MM.1S (cell line): ENCODE measurements at regions not wholly inside any gene's neighbourhood (a gene's known extent, or its start where the extent isn't known, plus 50 kb on each side); places are given as distances from the start of the nearest gene placed in this dataset.

ENCODE experiments used
- DNase-seq: peaks from one replicate; pipeline ENCODE4 v3.0.0-alpha.2; 2015
- H2AFZ ChIP-seq: fragments of 300-600 bp; sonication (generic); 2 replicates; pipeline ENCODE4 v1.6.0; 2016; ENCODE audit warnings: antibody characterized with exemption, low read length
- H3F3A ChIP-seq: fragments of 300-600 bp; sonication (generic); 2 replicates; pipeline ENCODE4 v1.6.1; 2016; ENCODE audit warnings: mild to moderate bottlenecking, antibody characterized with exemption, low read length, moderate library complexity, mixed read lengths; ENCODE audit not compliant: insufficient read depth
- H3K27ac ChIP-seq: fragments of 300-600 bp; sonication (generic); 2 replicates; pipeline ENCODE4 v1.5.1; 2016; ENCODE audit warnings: mild to moderate bottlenecking, low read length
- H3K27me3 ChIP-seq: fragments of 300-600 bp; sonication (generic); replicated peaks from 2 replicates; pipeline ENCODE4 v1.6.0; 2016; ENCODE audit warnings: low read length; ENCODE audit not compliant: insufficient read depth
- H3K36me3 ChIP-seq: fragments of 300-600 bp; sonication (generic); replicated peaks from 2 replicates; pipeline ENCODE4 v1.6.1; 2016; ENCODE audit warnings: mild to moderate bottlenecking, low read length, mixed read lengths; ENCODE audit not compliant: insufficient read depth
- H3K4me1 ChIP-seq: fragments of 300-600 bp; sonication (generic); 2 replicates; pipeline ENCODE4 v1.6.1; 2016; ENCODE audit warnings: low read length, mixed read lengths
- H3K4me2 ChIP-seq: fragments of 300-600 bp; sonication (generic); 2 replicates; pipeline ENCODE4 v1.6.0; 2016; ENCODE audit warnings: low read depth, low read length
- H3K4me3 ChIP-seq: fragments of 300-600 bp; sonication (generic); 2 replicates; pipeline ENCODE4 v1.5.1; 2016; ENCODE audit warnings: low read length, mixed read lengths
- H3K79me2 ChIP-seq: fragments of 300-600 bp; sonication (generic); 2 replicates; pipeline ENCODE4 v1.6.1; 2016; ENCODE audit warnings: mixed run types, low read length, mixed read lengths
- H3K9ac ChIP-seq: fragments of 300-600 bp; sonication (generic); 2 replicates; pipeline ENCODE4 v1.6.1; 2016; ENCODE audit warnings: low read length, mixed read lengths
- H3K9me2 ChIP-seq: fragments of 300-600 bp; sonication (generic); replicated peaks from 2 replicates; pipeline ENCODE4 v1.6.1; 2016; ENCODE audit warnings: mild to moderate bottlenecking, low read length, mixed read lengths; ENCODE audit not compliant: insufficient read depth
- H3K9me3 ChIP-seq: fragments of 300-600 bp; sonication (generic); replicated peaks from 2 replicates; pipeline ENCODE4 v1.6.1; 2016; ENCODE audit warnings: mild to moderate bottlenecking, low read length, mixed read lengths; ENCODE audit not compliant: insufficient read depth
- H4K20me1 ChIP-seq: fragments of 300-600 bp; sonication (generic); 2 replicates; pipeline ENCODE4 v1.6.1; 2016; ENCODE audit warnings: mild to moderate bottlenecking, low read length, moderate library complexity, mixed read lengths; ENCODE audit not compliant: insufficient read depth
- CTCF ChIP-seq: fragments of 300-600 bp; sonication (generic); IDR thresholded peaks from 2 replicates; pipeline ENCODE4 v1.5.1; 2016; ENCODE audit warnings: antibody characterized with exemption, low read length, mixed read lengths
- EZH2 ChIP-seq: fragments of 300-600 bp; sonication (generic); optimal IDR thresholded peaks from 2 replicates; pipeline ENCODE3; 2017; ENCODE audit warnings: low read depth, mild to moderate bottlenecking, antibody characterized with exemption, low read length, mixed read lengths
- EZH2phosphoT487 ChIP-seq: fragments of 300-600 bp; sonication (generic); IDR thresholded peaks from 2 replicates; pipeline ENCODE4 v1.6.1; 2018; ENCODE audit warnings: antibody characterized with exemption, low read length

- Histone ChIP-seq H3K27me3 (no peaks in the 10 kb centered on the region), H3K4me1 (no peaks in the 10 kb centered on the region), H3K36me3 (no peaks in the 10 kb centered on the region), H3K4me3 (no peak overlapping the region), H3F3A (no peaks in the 10 kb centered on the region), H3K27ac (no peak overlapping the region), H3K9me3 (no peaks in the 10 kb centered on the region), H3K4me2 (no peak overlapping the region), H3K9me2 (no peaks in the 10 kb centered on the region), H2AFZ (no peak overlapping the region), H3K9ac (no peak overlapping the region), H3K79me2 (no peaks in the 10 kb centered on the region), H4K20me1 (no peaks in the 10 kb centered on the region)
- DNase-seq: no peak
- no peak for TF ChIP-seq CTCF
- TF ChIP-seq EZH2phosphoT487: no peak
- TF ChIP-seq EZH2: no peak
Measured at GRCh38 chr14:56461276-56462275, 118.0 kb upstream of the TMEM260 start.

GRCh38 chr14:56463271-56463890 is 116.2 kb upstream of the TMEM260 start:
- no peaks in the 10 kb centered on the region for H3K36me3 ChIP-seq
- H3K9me2 ChIP-seq: no peaks in the 10 kb centered on the region
- H3K9me3 ChIP-seq: no peaks in the 10 kb centered on the region
- no peaks in the 10 kb centered on the region for H3K4me1 ChIP-seq
- H3F3A ChIP-seq: no peaks in the 10 kb centered on the region
- H3K4me2 ChIP-seq: no peak overlapping the region
- H3K27ac ChIP-seq: no peak overlapping the region
- no peak for DNase-seq
- H3K79me2 ChIP-seq: no peaks in the 10 kb centered on the region
- no peaks in the 10 kb centered on the region for H4K20me1 ChIP-seq
- H3K4me3 ChIP-seq: no peak overlapping the region
- TF ChIP-seq EZH2 (no peak), EZH2phosphoT487 (no peak), CTCF (no peak)
- H3K27me3 ChIP-seq: no peaks in the 10 kb centered on the region
- no peak overlapping the region for H2AFZ ChIP-seq
- no peak overlapping the region for H3K9ac ChIP-seq

GRCh38 chr14:56471056-56471455 is 108.5 kb upstream of the TMEM260 start:
- H3K36me3 ChIP-seq: no peaks in the 10 kb centered on the region
- no peaks in the 10 kb centered on the region for H3K4me1 ChIP-seq
- no peak overlapping the region for H3K4me2 ChIP-seq
- no peak for DNase-seq
- H3K4me3 ChIP-seq: no peak overlapping the region
- no peaks in the 10 kb centered on the region for H3K27me3 ChIP-seq
- H3F3A ChIP-seq: no peaks in the 10 kb centered on the region
- H2AFZ ChIP-seq: no peak overlapping the region
- no peaks in the 10 kb centered on the region for H4K20me1 ChIP-seq
- H3K79me2 ChIP-seq: no peaks in the 10 kb centered on the region
- no peaks in the 10 kb centered on the region for H3K9me3 ChIP-seq
- H3K9ac ChIP-seq: no peak overlapping the region
- no peaks in the 10 kb centered on the region for H3K9me2 ChIP-seq
- no peak for TF ChIP-seq CTCF
- no peak for TF ChIP-seq EZH2phosphoT487
- TF ChIP-seq EZH2: no peak
- H3K27ac ChIP-seq: no peak overlapping the region
